ENCODE measurements at regions not wholly inside any gene's neighbourhood (a gene's known extent, or its start where the extent isn't known, plus 50 kb on each side); places are given as distances from the start of the nearest gene placed in this dataset.

DNA sequence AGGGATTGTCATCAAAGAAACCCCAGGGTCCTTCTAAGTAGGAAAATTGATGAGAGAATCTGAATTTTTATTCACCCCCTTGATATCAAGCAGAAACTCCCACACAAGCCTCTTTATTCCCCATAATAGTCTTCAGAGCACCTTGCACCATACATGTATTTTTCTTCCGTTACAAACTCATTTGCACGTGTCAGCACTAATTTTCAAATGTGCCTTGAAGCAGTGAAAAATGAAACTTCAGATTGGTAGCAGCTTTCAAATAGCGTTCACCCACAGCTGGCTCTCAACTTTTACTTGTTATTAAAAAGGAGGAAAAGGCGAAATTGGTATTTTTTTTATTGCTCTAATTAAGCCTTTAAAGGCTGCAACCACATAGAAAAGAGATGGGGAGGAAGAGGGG, 343.0 kb upstream of the TENM4 start:
- TF ChIP-seq, protein P1, sequence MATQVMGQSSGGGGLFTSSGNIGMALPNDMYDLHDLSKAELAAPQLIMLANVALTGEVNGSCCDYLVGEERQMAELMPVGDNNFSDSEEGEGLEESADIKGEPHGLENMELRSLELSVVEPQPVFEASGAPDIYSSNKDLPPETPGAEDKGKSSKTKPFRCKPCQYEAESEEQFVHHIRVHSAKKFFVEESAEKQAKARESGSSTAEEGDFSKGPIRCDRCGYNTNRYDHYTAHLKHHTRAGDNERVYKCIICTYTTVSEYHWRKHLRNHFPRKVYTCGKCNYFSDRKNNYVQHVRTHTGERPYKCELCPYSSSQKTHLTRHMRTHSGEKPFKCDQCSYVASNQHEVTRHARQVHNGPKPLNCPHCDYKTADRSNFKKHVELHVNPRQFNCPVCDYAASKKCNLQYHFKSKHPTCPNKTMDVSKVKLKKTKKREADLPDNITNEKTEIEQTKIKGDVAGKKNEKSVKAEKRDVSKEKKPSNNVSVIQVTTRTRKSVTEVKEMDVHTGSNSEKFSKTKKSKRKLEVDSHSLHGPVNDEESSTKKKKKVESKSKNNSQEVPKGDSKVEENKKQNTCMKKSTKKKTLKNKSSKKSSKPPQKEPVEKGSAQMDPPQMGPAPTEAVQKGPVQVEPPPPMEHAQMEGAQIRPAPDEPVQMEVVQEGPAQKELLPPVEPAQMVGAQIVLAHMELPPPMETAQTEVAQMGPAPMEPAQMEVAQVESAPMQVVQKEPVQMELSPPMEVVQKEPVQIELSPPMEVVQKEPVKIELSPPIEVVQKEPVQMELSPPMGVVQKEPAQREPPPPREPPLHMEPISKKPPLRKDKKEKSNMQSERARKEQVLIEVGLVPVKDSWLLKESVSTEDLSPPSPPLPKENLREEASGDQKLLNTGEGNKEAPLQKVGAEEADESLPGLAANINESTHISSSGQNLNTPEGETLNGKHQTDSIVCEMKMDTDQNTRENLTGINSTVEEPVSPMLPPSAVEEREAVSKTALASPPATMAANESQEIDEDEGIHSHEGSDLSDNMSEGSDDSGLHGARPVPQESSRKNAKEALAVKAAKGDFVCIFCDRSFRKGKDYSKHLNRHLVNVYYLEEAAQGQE (IDR thresholded peaks at IDR 0.05; ENCODE audit: insufficient replicate concordance, low read depth): no peak
- TF ChIP-seq, protein P2, sequence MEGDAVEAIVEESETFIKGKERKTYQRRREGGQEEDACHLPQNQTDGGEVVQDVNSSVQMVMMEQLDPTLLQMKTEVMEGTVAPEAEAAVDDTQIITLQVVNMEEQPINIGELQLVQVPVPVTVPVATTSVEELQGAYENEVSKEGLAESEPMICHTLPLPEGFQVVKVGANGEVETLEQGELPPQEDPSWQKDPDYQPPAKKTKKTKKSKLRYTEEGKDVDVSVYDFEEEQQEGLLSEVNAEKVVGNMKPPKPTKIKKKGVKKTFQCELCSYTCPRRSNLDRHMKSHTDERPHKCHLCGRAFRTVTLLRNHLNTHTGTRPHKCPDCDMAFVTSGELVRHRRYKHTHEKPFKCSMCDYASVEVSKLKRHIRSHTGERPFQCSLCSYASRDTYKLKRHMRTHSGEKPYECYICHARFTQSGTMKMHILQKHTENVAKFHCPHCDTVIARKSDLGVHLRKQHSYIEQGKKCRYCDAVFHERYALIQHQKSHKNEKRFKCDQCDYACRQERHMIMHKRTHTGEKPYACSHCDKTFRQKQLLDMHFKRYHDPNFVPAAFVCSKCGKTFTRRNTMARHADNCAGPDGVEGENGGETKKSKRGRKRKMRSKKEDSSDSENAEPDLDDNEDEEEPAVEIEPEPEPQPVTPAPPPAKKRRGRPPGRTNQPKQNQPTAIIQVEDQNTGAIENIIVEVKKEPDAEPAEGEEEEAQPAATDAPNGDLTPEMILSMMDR (IDR thresholded peaks at IDR 0.05; ENCODE audit: insufficient read depth, low read length): no peak

Data from HL-60 (cell line).